ENCODE measurements at regions not wholly inside any gene's neighbourhood (a gene's known extent, or its start where the extent isn't known, plus 50 kb on each side); places are given as distances from the start of the nearest gene placed in this dataset.
"Not testable (repeated sequence)": the region's sequence is repeated elsewhere in the genome, so short reads cannot be mapped to it uniquely, and the experiment has no call there.

- Histone ChIP-seq H3K9ac (ENCODE audit: insufficient read length, low read depth) (no peak overlapping the region), H3K36me3 (ENCODE audit: insufficient read depth, insufficient read length, low read length) (no peaks in the 10 kb centered on the region), H3K4me3 (ENCODE audit: insufficient read length, low read depth) (no peak overlapping the region), H3K4me1 (ENCODE audit: insufficient read depth, insufficient read length) (no peaks in the 10 kb centered on the region), H3K27me3 (ENCODE audit: insufficient read depth, insufficient read length) (no peaks in the 10 kb centered on the region), H3K9me3 (ENCODE audit: insufficient read depth, low read length) (no peaks in the 10 kb centered on the region; the same call in 1 of the 2 replicates)
- no peak for DNase-seq (ENCODE audit: low read depth, low spot score)
- TF ChIP-seq SUZ12 (IDR thresholded peaks at IDR 0.05; ENCODE audit: extremely low read depth, insufficient read depth, insufficient read length) (no peak), ZNF274 (IDR thresholded peaks at IDR 0.05; ENCODE audit: low read depth, low read length) (no peak), YY1 (IDR thresholded peaks at IDR 0.05; ENCODE audit: insufficient read depth, insufficient read length) (no peak)
Measured at GRCh38 chr6:81003156-81003555, 749.3 kb downstream of the TENT5A start.

- TF ChIP-seq SUZ12 (IDR thresholded peaks at IDR 0.05; ENCODE audit: extremely low read depth, insufficient read depth, insufficient read length): no peak
- TF ChIP-seq YY1 (IDR thresholded peaks at IDR 0.05; ENCODE audit: insufficient read depth, insufficient read length): no peak
- TF ChIP-seq ZNF274 (IDR thresholded peaks at IDR 0.05; ENCODE audit: low read depth, low read length): no peak
- Histone ChIP-seq H3K9me3 (ENCODE audit: insufficient read depth, low read length) (no peaks in the 10 kb centered on the region; the same call in 1 of the 2 replicates), H3K4me1 (ENCODE audit: insufficient read depth, insufficient read length) (no peaks in the 10 kb centered on the region), H3K4me3 (ENCODE audit: insufficient read length, low read depth) (no peak overlapping the region), H3K9ac (ENCODE audit: insufficient read length, low read depth) (no peak overlapping the region), H3K27me3 (ENCODE audit: insufficient read depth, insufficient read length) (no peaks in the 10 kb centered on the region), H3K36me3 (ENCODE audit: insufficient read depth, insufficient read length, low read length) (no peaks in the 10 kb centered on the region)
- no peak for DNase-seq (ENCODE audit: low read depth, low spot score)
Measured at GRCh38 chr6:81002126-81002525, 750.4 kb downstream of the TENT5A start.

- no peak for TF ChIP-seq SUZ12 (IDR thresholded peaks at IDR 0.05; ENCODE audit: extremely low read depth, insufficient read depth, insufficient read length)
- TF ChIP-seq ZNF274 (IDR thresholded peaks at IDR 0.05; ENCODE audit: low read depth, low read length): no peak
- no peak for TF ChIP-seq YY1 (IDR thresholded peaks at IDR 0.05; ENCODE audit: insufficient read depth, insufficient read length)
- Histone ChIP-seq H3K9me3 (ENCODE audit: insufficient read depth, low read length) (no peaks in the 10 kb centered on the region), H3K27me3 (ENCODE audit: insufficient read depth, insufficient read length) (no peaks in the 10 kb centered on the region), H3K9ac (ENCODE audit: insufficient read length, low read depth) (no peak overlapping the region), H3K36me3 (ENCODE audit: insufficient read depth, insufficient read length, low read length) (no peaks in the 10 kb centered on the region), H3K4me1 (ENCODE audit: insufficient read depth, insufficient read length) (no peaks in the 10 kb centered on the region), H3K4me3 (ENCODE audit: insufficient read length, low read depth) (no peak overlapping the region)
- DNase-seq (ENCODE audit: low read depth, low spot score): no peak
Measured at GRCh38 chr6:80991316-80991715, 761.2 kb downstream of the TENT5A start.

- no peaks in the 10 kb centered on the region for H3K9me3 ChIP-seq (ENCODE audit: insufficient read depth, low read length)
- H3K4me1 ChIP-seq (ENCODE audit: insufficient read depth, insufficient read length): no peaks in the 10 kb centered on the region
- no peak for DNase-seq (ENCODE audit: low read depth, low spot score)
- no peaks in the 10 kb centered on the region for H3K36me3 ChIP-seq (ENCODE audit: insufficient read depth, insufficient read length, low read length)
- no peaks in the 10 kb centered on the region for H3K27me3 ChIP-seq (ENCODE audit: insufficient read depth, insufficient read length)
- H3K9ac ChIP-seq (ENCODE audit: insufficient read length, low read depth): no peak overlapping the region
- H3K4me3 ChIP-seq (ENCODE audit: insufficient read length, low read depth): no peak overlapping the region
- TF ChIP-seq SUZ12 (IDR thresholded peaks at IDR 0.05; ENCODE audit: extremely low read depth, insufficient read depth, insufficient read length): no peak
- no peak for TF ChIP-seq ZNF274 (IDR thresholded peaks at IDR 0.05; ENCODE audit: low read depth, low read length)
- no peak for TF ChIP-seq YY1 (IDR thresholded peaks at IDR 0.05; ENCODE audit: insufficient read depth, insufficient read length)
Measured at GRCh38 chr6:80988892-80989291, 763.6 kb downstream of the TENT5A start.

GRCh38 chr6:80988286-80988685 is 764.2 kb downstream of the TENT5A start:
- Histone ChIP-seq H3K9ac (ENCODE audit: insufficient read length, low read depth) (no peak overlapping the region), H3K4me3 (ENCODE audit: insufficient read length, low read depth) (no peak overlapping the region), H3K36me3 (ENCODE audit: insufficient read depth, insufficient read length, low read length) (no peaks in the 10 kb centered on the region), H3K4me1 (ENCODE audit: insufficient read depth, insufficient read length) (no peaks in the 10 kb centered on the region), H3K9me3 (ENCODE audit: insufficient read depth, low read length) (no peaks in the 10 kb centered on the region), H3K27me3 (ENCODE audit: insufficient read depth, insufficient read length) (no peaks in the 10 kb centered on the region)
- DNase-seq (ENCODE audit: low read depth, low spot score): no peak
- TF ChIP-seq ZNF274 (IDR thresholded peaks at IDR 0.05; ENCODE audit: low read depth, low read length) (no peak), SUZ12 (IDR thresholded peaks at IDR 0.05; ENCODE audit: extremely low read depth, insufficient read depth, insufficient read length) (no peak), YY1 (IDR thresholded peaks at IDR 0.05; ENCODE audit: insufficient read depth, insufficient read length) (no peak)

GRCh38 chr6:80981226-80981625 is 771.3 kb downstream of the TENT5A start:
- not testable (repeated sequence) for H3K9me3 ChIP-seq (ENCODE audit: insufficient read depth, low read length); H3K27me3 ChIP-seq (ENCODE audit: insufficient read depth, insufficient read length); DNase-seq (ENCODE audit: low read depth, low spot score); H3K4me1 ChIP-seq (ENCODE audit: insufficient read depth, insufficient read length); H3K4me3 ChIP-seq (ENCODE audit: insufficient read length, low read depth); H3K9ac ChIP-seq (ENCODE audit: insufficient read length, low read depth); H3K36me3 ChIP-seq (ENCODE audit: insufficient read depth, insufficient read length, low read length)

- Histone ChIP-seq H3K4me1 (ENCODE audit: insufficient read depth, insufficient read length) (peaks cover 3% of the 10 kb centered on the region), H3K9ac (ENCODE audit: insufficient read length, low read depth) (no peak overlapping the region), H3K36me3 (ENCODE audit: insufficient read depth, insufficient read length, low read length) (no peaks in the 10 kb centered on the region), H3K27me3 (ENCODE audit: insufficient read depth, insufficient read length) (no peaks in the 10 kb centered on the region), H3K9me3 (ENCODE audit: insufficient read depth, low read length) (0 out of 2 replicates have a peak, but pooled peaks cover 3% of the 10 kb centered on the region), H3K4me3 (ENCODE audit: insufficient read length, low read depth) (no peak overlapping the region)
- no peak for DNase-seq (ENCODE audit: low read depth, low spot score)
- TF ChIP-seq SUZ12 (IDR thresholded peaks at IDR 0.05; ENCODE audit: extremely low read depth, insufficient read depth, insufficient read length): no peak
- TF ChIP-seq ZNF274 (IDR thresholded peaks at IDR 0.05; ENCODE audit: low read depth, low read length): no peak
- TF ChIP-seq YY1 (IDR thresholded peaks at IDR 0.05; ENCODE audit: insufficient read depth, insufficient read length): no peak
Measured at GRCh38 chr6:80976336-80976735, 776.1 kb downstream of the TENT5A start.

GRCh38 chr6:80974579-80974978 is 777.9 kb downstream of the TENT5A start:
- no peaks in the 10 kb centered on the region for H3K36me3 ChIP-seq (ENCODE audit: insufficient read depth, insufficient read length, low read length)
- no peak overlapping the region for H3K9ac ChIP-seq (ENCODE audit: insufficient read length, low read depth)
- peak; percentile 32 for DNase-seq (ENCODE audit: low read depth, low spot score)
- H3K9me3 ChIP-seq (ENCODE audit: insufficient read depth, low read length): 0 out of 2 replicates have a peak, but pooled peaks cover 3% of the 10 kb centered on the region
- no peak overlapping the region for H3K4me3 ChIP-seq (ENCODE audit: insufficient read length, low read depth)
- peaks cover 3% of the 10 kb centered on the region for H3K4me1 ChIP-seq (ENCODE audit: insufficient read depth, insufficient read length)
- H3K27me3 ChIP-seq (ENCODE audit: insufficient read depth, insufficient read length): no peaks in the 10 kb centered on the region
- no peak for TF ChIP-seq YY1 (IDR thresholded peaks at IDR 0.05; ENCODE audit: insufficient read depth, insufficient read length)
- no peak for TF ChIP-seq ZNF274 (IDR thresholded peaks at IDR 0.05; ENCODE audit: low read depth, low read length)
- no peak for TF ChIP-seq SUZ12 (IDR thresholded peaks at IDR 0.05; ENCODE audit: extremely low read depth, insufficient read depth, insufficient read length)

Measured in NT2/D1 (cell line).